Gastroesophageal sphincter (tissue), 3 donors: ENCODE measurements at regions not wholly inside any gene's neighbourhood (a gene's known extent, or its start where the extent isn't known, plus 50 kb on each side); places are given as distances from the start of the nearest gene placed in this dataset.

ENCODE experiments used
- CTCF ChIP-seq, 4 experiments: fragments of 200-600 bp in 2 of 4; fragments of 450-650 bp in 2 of 4; sonication (generic) in 1 of 4; IDR thresholded peaks; one replicate each; pipeline ENCODE4 v1.5.1; 2017 to 2019; ENCODE audit warnings: antibody characterized with exemption in 4 of 4, mild to moderate bottlenecking in 2 of 4, moderate library complexity in 2 of 4
- EP300 ChIP-seq: sonication (generic); formaldehyde crosslinking; IDR thresholded peaks from one replicate; pipeline ENCODE4 v1.6.1; 2017; ENCODE audit warnings: antibody characterized with exemption, mild to moderate bottlenecking
- POLR2A ChIP-seq, 2 donors: fragments of 450-650 bp; IDR thresholded peaks; one replicate each; pipeline ENCODE4 v1.6.1; 2017; ENCODE audit warnings: antibody characterized with exemption in 2 of 2, mild to moderate bottlenecking in 2 of 2, moderate library complexity in 1 of 2
- POLR2AphosphoS5 ChIP-seq: sonication (generic); formaldehyde crosslinking; IDR thresholded peaks from one replicate; pipeline ENCODE4 v1.6.1; 2017; ENCODE audit warnings: antibody characterized with exemption

DNA sequence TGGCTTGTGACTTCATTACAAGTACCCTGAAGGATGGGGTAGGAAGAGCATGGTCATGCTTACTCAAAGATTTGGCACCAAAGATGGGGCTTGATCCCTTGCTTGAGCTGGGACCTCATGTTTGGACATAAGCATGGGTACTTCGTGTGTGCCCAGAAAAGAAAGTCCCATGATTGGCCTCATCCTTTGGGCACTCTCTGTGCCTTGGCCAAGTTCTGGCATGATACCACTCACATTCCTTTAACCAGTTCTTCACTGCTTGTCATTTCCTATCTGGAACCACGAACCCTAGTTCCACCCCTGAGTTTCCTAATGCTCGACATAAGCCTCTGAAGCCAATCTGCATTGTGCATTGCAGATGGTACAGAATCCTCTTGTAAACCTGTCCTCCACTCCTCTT lies 107.0 kb downstream of the NAV1 start:
- no peak for TF ChIP-seq EP300
- TF ChIP-seq POLR2AphosphoS5, result no peak
- TF ChIP-seq CTCF (IDR thresholded peaks at IDR 0.05), result no peak
- no peak for TF ChIP-seq POLR2A (IDR thresholded peaks at IDR 0.05)
